LNCaP clone FGC (cell line): ENCODE measurements at regions not wholly inside any gene's neighbourhood (a gene's known extent, or its start where the extent isn't known, plus 50 kb on each side); places are given as distances from the start of the nearest gene placed in this dataset.
"Not testable (repeated sequence)": the region's sequence is repeated elsewhere in the genome, so short reads cannot be mapped to it uniquely, and the experiment has no call there.

Source experiments
- DNase-seq: peaks from one replicate; pipeline ENCODE4 v3.0.0-alpha.2; 2011; ENCODE audit warnings: low read depth
- H3K4me3 ChIP-seq: 2 replicates; pipeline ENCODE4 v1.5.1; 2011; ENCODE audit warnings: mild to moderate bottlenecking, low read depth, low read length, control low read depth
- TF ChIP-seq, protein P1 (sequence below): IDR thresholded peaks from 2 replicates; pipeline ENCODE4 v1.5.1; 2012; ENCODE audit warnings: mild to moderate bottlenecking; ENCODE audit not compliant: control insufficient read depth, insufficient read depth; ENCODE audit errors: extremely low read depth

DNA sequence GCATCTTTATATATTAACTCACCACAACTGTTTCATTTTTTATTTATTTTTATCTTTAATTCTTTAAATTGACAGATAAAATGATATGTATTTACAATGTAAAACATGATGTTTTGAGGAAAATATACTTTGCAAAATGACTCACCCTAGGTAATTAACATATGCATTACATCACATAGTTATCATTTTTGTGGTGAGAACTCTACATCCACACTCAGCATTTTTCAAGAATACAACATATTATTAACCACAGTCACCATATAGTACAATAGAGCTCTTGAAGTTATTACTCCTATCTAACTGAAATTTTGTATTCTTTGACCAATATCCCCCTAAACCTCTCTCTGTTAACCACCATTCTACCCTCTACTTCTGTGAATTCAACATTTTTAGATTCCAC lies 194.7 kb upstream of the KIF2B start:
- TF ChIP-seq, protein P1, sequence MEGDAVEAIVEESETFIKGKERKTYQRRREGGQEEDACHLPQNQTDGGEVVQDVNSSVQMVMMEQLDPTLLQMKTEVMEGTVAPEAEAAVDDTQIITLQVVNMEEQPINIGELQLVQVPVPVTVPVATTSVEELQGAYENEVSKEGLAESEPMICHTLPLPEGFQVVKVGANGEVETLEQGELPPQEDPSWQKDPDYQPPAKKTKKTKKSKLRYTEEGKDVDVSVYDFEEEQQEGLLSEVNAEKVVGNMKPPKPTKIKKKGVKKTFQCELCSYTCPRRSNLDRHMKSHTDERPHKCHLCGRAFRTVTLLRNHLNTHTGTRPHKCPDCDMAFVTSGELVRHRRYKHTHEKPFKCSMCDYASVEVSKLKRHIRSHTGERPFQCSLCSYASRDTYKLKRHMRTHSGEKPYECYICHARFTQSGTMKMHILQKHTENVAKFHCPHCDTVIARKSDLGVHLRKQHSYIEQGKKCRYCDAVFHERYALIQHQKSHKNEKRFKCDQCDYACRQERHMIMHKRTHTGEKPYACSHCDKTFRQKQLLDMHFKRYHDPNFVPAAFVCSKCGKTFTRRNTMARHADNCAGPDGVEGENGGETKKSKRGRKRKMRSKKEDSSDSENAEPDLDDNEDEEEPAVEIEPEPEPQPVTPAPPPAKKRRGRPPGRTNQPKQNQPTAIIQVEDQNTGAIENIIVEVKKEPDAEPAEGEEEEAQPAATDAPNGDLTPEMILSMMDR = no peak
- no peak for DNase-seq

DNA sequence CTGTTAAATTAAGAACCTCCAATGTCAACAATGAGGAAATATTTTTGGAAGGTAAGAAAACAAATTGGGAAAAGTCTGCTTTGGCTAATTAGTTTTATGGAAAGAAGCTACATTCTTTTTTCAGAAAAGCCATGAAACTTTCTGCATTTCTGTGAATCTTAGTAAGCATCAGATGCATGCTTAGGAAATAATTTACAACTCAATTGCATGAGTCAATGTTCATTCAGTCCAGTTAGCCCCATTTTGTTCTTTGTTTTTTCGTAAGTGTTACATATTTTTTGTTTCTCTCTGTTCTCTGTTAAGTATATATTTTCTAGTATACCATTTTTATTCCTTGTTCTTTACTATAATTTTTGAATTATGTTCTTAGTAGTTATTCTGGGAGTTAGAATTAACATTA lies 195.2 kb upstream of the KIF2B start:
- no peak for DNase-seq
- TF ChIP-seq, protein P1 = no peak
- no peak overlapping the region for H3K4me3 ChIP-seq

More for the DNA sequence above, 194.7 kb upstream of the KIF2B start:
- no peak overlapping the region for H3K4me3 ChIP-seq

DNA sequence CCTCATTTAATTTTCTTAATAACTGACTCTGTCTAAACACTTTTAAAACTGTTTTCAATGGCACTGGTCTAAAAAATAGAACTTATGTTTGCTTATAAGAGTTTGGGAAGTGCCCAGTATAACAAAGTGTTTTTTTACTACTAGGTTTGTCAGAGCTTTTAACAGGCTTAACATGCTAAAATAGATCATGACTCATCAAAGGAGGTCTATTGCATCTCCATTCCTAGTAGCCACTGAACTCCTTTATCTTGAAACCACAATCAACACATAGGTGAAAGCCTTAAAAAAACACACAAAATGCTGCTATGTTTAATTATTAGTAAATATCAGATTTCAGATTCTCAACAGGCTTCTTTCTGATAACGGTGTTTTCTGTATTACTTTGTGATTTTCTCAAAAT lies 196.4 kb upstream of the KIF2B start:
- DNase-seq = no peak
- H3K4me3 ChIP-seq = no peak overlapping the region
- TF ChIP-seq, protein P1 = no peak

DNA sequence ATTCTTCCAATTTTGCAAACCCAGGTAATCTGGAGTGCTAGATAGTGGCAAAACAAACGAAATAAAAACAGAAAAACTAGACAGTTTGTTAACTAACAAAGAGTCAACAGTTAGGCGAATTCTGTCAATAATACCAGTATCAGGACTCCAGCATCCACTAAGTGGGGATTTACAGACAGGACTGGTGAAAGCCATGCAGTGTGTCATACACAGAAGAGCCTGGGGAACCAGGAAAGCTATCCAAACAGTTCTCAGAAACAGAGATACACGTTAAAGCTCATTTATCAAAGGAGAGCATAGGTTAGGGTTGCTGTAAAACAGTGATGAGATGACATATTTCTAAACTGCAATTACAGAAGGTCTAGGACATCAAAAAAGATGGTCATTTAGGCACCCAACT lies 203.7 kb upstream of the KIF2B start:
- H3K4me3 ChIP-seq = no peak overlapping the region
- DNase-seq = no peak
- TF ChIP-seq, protein P1 = no peak

DNA sequence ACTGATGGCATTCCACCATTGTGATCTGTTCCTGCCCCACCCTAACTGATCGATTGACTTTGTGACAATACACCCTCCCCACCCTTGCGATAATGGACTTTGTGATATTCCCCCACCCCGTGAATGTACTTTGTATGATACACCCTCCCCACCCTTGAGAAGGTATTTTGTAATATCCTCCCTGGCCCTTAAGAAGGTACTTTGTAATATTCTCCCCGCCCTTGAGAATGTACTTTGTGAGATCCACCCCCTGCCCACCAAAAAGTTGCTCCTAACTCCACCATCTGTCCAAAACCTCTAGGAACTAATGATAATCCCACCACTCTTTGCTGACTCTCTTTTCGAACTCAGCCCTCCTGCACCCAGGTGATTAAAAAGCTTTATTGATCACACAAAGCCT lies 214.5 kb upstream of the KIF2B start:
- H3K4me3 ChIP-seq, DNase-seq: not testable (repeated sequence)

DNA sequence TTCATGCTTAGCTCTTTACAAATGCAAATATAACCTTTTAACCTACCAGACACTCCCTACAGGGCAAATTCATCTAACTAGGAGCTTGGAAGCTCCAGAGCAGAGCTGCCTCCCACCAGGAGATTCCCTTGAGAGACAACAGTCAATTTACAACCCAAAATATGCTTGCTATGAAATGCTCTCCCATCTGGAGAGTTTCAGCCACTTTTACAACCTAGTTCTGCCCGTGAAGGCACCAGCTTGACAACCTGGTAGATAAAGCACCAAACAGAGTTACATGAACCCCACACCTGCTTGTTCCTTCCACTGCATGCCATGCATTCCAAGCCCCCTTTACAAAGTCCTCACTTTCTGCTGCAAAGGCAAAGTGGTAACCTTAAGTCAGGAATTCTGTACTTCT lies 215.3 kb upstream of the KIF2B start:
- TF ChIP-seq, protein P1 = no peak
- no peak for DNase-seq
- no peak overlapping the region for H3K4me3 ChIP-seq

DNA sequence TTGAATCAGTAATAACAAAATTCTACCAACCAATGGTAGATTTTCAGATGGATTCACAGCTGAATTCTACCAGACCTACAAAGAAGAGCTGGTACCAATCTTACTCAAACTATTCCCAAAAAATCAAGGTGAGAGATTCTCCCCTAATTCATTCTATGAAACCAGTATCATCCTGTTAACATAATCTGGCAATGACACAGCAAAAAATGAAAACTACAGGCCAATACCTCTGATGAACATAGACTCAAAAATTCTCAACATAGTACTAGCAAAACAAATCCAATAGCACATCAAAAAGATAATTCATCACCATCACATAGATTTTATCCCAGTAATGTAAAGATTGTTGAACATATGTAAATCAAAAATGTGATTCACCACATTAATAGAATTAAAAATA lies 234.4 kb upstream of the KIF2B start:
- no peak for DNase-seq
- H3K4me3 ChIP-seq = no peak overlapping the region
- TF ChIP-seq, protein P1 = no peak
